ENCODE measurements at regions not wholly inside any gene's neighbourhood (a gene's known extent, or its start where the extent isn't known, plus 50 kb on each side); places are given as distances from the start of the nearest gene placed in this dataset.

DNA sequence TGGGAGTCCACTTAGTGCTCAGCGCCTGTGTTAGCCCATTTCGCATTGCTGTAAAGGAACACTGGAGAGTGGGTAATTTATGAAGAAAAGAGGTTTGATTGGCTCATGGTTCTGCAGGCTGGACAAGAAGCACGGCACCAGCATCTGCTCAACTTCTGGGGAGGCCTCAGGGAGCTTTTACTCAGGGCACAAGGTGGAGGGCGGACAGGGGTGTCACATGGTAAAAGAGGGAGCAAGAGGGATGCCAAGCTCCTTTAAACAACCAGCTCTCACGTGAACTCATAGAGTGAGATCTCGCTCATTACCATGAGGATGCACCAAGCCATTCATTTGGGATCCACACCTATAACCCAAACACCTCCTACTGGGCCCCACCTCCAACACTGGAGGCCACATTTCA is 181.4 kb upstream of the TLE3 start:
- DNase-seq (ENCODE audit: low spot score), result no peak

- no peak for DNase-seq (ENCODE audit: low spot score)
Observed at GRCh38 chr15:70278644-70279043, 180.9 kb upstream of the TLE3 start.

DNA sequence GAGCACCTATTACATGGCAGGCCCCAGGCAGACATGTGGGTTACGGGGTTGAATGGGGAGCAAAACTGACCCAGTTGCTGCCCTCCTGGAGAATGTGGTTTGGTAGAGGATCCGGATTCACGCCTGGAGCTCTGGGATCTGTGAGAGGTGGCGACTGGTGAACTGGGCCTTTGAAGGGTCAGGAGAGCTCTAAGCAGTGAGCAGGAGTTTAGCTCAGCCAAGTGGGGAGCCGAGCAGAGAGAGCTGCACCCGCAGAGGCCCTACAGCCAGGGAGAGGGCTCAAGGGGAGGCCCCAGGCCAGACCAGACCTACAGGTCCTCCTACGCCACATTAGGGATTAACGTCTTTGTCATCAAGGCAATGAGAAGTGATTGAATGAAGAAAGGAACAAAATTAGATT is 179.8 kb upstream of the TLE3 start:
- DNase-seq (ENCODE audit: low spot score), result no peak

GRCh38 chr15:70276401-70276800 is 178.7 kb upstream of the TLE3 start:
- no peak for DNase-seq (ENCODE audit: low spot score)

DNA sequence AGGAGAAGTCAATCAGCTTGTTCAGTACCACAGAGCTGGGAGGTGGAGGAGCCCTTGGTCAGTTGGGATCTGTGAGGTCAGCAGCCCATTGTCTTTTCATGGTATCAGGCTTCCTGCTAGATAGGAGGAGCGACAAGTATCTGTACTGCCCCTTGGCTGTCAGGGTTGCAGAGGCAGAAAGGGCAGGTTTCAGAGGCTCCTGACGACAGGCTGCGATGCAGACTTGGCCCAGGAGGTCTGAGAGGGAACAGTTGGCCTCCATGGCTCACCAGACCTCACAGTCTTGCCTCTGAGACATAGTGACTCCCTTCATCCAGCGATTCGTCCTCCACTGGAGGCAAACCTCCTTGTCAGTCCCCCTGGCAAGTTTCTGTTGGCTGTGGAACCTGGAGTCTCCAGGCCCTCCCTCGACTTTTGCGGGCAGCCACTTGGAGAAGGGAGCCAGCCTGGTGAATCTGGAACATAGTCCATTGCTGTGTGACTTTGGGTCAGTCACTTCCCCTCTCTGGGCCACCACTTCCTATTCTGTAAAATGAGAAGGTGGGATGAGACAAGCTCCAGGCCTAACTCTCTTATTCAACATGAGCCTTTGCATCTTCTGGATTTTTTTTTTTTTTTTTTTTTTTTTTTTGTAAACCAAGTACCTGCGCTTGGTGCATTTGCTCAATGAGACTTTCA is 177.9 kb upstream of the TLE3 start:
- no peak for DNase-seq (ENCODE audit: low spot score)

- no peak for DNase-seq (ENCODE audit: low spot score)
Observed at GRCh38 chr15:70274908-70275307, 177.2 kb upstream of the TLE3 start.

DNA sequence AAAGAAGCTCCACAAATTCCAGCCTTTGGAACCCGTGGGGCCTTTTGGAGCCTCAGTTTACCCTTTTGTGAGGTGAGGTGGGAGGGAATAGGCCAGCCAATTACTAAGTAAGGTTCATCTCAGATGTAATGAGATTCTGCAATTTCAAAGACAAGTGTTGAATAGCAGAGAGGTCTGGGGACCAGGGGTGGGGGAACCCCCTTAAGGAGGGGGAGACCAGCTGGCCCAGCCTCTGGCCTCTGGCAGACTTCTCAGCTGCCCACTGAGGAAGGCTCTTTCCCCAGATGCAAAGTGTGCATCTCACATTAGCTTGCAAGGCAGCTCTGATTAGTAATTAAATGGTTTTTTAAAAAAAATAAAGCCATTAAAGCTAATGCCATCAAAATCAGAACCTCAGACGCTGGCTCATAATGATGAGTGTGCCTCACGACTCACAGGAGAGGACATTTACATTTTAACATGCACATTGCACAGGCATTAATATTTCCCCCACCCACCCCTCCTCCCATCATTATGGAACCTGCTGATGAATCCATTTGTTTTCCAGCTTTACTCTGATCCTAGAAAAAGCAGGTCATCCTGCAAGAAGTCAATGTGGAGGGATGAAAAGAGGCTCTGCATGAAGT is 176.7 kb upstream of the TLE3 start:
- no peak for DNase-seq (ENCODE audit: low spot score)

DNA sequence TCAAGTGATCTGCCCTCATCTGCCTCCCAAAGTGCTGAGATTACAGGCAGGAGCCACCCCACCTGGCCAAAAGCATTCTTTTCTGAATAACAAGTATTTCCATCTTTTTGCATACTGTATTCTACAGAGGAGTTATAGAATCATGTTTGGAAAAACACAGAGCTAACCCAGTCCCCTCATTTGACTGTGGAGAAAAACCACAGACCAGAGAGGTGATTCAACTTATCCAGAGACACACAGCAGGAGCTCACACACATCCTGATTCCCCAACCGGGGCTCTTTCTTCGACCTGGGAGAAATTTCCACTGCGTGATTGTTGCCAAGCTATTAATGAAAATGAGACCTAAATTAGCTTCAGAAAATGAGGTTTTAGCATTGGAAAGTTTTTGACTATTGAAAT is 176.1 kb upstream of the TLE3 start:
- DNase-seq (ENCODE audit: low spot score), result no peak

- no peak for DNase-seq (ENCODE audit: low spot score)
Observed at GRCh38 chr15:70272565-70273355, 175.0 kb upstream of the TLE3 start.

GRCh38 chr15:70271422-70272088 is 173.8 kb upstream of the TLE3 start:
- DNase-seq (ENCODE audit: low spot score), result peak; percentile 74

DNA sequence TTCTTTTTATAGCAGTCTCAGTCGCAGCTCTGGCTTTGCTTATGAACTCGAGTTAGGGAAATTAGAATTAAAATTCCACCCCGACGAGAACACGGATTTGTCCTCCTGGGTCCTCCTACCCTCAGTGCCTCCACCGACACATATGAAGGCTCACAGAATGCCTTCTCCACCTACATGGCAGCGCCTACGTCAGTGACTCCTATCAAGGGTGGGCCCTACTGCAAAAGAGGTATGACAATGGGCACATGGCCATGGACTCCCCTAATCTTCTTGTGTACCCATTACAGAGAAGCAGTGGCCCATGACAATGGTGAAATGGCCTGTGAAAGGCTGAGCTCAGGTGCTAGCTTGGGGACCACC is 173.0 kb upstream of the TLE3 start:
- DNase-seq (ENCODE audit: low spot score), result no peak

DNA sequence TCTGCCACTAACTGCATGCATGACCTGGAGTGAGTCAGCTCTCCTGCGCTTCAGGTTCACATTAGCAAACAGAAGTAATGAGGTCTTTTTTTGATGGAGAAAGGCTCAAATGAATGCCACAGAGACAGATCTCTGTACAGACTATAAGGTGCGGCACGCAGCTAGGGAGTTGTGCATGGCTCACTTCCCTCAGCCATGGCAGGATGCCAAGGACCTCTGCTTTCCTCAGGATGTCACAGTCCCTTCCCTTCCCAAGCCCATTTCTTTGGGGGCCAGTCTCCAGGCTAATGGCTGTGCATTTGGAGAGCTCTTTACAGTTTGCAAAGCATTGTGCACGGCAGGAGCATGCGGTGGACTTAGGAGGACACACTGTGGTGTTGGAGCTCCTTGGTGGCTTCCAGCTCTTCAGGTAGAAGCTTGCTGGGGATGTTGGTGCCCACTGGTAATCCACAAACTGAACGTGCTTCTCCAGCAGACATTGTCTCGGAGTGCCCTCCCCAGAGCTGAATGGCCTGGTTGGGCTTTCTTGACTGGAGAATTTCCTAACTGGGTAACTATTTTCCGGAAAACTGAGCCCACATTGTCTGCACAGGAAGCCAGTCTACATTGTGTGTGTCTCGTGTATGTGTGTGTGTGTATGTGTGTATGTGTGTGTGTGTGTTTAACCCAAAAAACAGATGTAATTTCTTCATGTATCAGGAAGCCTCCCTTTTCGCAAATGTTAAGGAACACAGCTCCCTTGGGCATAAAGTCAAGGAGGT is 172.5 kb upstream of the TLE3 start:
- DNase-seq (ENCODE audit: low spot score), result no peak

DNA sequence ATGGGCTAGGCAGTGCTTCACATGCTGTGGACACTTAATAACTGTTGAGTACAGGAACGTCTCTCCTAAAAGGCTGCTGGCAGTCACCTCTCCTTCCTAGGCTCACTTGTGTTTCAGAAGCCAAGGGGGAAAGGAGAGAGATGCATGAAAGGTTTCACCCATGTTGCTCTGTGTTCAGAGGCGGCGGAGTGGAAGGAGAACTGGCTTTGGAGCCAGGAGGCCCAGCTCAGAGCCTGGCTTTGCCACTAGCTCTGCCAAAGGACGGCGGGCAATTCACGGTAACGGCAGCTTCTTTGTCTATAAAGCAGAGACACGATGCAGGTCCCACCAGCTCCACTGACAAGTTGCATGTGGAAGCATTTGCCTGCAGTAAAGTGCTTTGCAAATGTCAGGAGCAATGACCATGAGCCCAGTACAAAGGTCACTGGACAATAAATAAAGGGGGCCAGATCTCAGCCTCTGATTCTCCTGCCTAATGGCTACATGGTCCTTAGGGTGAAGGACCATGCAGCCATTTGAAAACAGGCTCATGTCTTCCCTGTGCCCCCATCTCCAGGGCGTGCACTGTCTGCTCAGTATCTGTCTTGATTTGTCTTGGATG is 171.7 kb upstream of the TLE3 start:
- no peak for DNase-seq (ENCODE audit: low spot score)

DNA sequence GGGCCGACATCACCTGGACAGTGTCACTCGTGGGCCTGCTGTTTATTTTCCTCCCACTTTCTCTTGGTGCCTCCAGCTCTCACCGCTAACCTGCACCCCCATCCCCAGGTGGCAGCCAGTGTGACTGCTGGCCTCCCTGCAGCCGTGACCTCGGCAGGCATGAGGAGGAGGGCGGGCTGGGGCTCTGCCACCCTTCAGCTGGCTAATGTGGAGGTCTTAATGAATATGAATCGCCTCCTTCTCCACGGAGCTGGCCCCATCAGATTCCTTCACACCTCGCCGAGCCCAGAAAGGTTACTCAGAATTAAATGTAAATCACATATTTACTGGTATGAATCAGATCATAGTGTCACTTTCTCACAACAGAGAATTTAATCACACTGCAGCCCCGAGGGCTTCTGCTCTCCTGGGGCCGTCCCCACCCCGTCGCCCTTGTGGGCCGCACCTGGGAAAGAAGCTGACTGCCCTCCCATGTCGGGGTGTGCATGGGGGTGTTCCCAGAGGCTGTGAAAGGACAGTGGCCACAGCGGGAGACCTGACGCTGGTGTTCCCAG is 171.1 kb upstream of the TLE3 start:
- no peak for DNase-seq (ENCODE audit: low spot score)

- DNase-seq (ENCODE audit: low spot score), result no peak
Observed at GRCh38 chr15:70267879-70268278, 170.2 kb upstream of the TLE3 start.

DNA sequence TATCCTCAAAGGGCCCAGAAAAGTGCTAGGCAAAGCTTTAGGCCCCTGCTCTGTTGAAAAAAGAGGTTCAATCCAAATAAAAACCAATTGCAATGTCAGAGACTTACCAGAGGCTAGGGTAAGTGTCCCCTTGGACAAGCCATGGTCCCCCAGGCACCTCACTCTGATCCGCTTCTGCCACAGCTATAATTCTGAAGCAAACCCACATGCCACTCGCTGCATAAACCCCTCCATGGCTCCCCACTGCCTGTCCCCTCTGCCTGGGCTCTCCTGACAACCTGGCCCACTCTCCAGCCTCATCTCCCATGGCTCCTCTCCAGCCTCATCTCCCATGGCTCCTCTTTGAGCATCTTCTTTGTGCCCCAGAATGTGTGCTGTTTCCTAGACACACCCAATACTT is 169.6 kb upstream of the TLE3 start:
- DNase-seq (ENCODE audit: low spot score), result no peak

DNA sequence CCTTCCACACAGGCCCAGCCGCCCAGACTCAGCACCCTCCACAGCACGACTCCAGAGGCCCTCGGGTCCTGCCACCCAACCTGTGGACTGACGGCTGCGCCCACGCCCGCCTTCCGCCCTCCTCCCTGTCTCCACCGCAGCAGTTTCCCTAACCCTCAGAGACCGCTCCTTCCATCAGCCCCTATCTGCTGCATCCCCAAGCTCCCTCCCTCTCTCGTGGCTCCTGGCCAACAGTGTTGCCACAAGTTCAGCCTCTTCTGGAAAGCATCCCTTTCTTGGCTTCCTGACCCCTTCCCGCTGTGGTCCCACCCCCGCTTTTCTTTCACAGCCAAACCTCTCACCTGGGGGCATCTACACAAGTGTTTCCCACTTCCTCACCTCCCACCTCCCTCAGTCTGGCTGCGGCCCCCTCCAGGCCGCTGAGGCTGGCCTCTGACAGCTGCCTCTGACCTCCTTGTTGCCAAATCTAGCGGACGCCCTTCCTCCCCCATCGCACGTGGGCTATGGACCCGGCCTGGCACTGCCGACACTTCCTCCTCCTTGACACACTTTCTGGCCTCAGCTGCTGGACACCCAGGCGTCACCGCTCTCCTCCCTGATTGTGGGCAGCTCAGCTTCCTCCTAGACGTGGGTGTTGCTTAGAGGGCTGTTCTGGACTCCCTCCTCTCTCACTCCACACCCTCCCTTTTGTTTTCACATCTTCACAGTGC is 168.8 kb upstream of the TLE3 start:
- DNase-seq (ENCODE audit: low spot score), result no peak

- DNase-seq (ENCODE audit: low spot score), result no peak
Observed at GRCh38 chr15:70265986-70266385, 168.3 kb upstream of the TLE3 start.

- DNase-seq (ENCODE audit: low spot score), result no peak
Observed at GRCh38 chr15:70265466-70265978, 167.8 kb upstream of the TLE3 start.

GRCh38 chr15:70264738-70265465 is 167.2 kb upstream of the TLE3 start:
- DNase-seq (ENCODE audit: low spot score), result no peak
